Medulla oblongata (tissue), 1 donor: ENCODE measurements at regions not wholly inside any gene's neighbourhood (a gene's known extent, or its start where the extent isn't known, plus 50 kb on each side); places are given as distances from the start of the nearest gene placed in this dataset.
A peak's percentile ranks its signal among the peaks of the same experiment; 100 is the strongest.

Experiments
- DNase-seq: peaks from one replicate; pipeline ENCODE4 v3.0.0-alpha.2; 2015; ENCODE audit errors: extremely low spot score

GRCh38 chr2:83654091-83654611, 804.9 kb downstream of the SUCLG1 start:
- DNase-seq, result no peak

DNA sequence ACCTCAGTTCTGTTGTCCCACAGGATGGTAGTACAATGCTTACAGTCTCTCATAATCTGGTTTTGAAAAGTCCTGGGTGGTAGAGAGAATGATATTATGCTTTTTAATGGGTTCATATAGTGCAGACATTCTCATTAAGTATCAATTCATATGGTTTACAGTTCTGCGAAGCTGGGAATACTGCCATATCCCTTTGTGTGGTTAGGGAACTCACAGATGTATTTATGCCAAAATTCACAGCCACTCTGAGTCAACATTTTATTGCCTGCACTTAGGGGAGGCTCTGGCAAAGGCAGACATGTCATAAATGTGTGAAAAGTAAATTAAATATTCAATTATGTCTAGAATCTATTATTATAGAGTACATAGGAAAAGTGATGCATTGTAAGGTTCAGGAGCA, 808.2 kb downstream of the SUCLG1 start:
- DNase-seq, result no peak

GRCh38 chr2:83650161-83650560, 808.9 kb downstream of the SUCLG1 start:
- DNase-seq, result no peak

- DNase-seq, result no peak
Observed at GRCh38 chr2:83640506-83640905, 818.6 kb downstream of the SUCLG1 start.

DNA sequence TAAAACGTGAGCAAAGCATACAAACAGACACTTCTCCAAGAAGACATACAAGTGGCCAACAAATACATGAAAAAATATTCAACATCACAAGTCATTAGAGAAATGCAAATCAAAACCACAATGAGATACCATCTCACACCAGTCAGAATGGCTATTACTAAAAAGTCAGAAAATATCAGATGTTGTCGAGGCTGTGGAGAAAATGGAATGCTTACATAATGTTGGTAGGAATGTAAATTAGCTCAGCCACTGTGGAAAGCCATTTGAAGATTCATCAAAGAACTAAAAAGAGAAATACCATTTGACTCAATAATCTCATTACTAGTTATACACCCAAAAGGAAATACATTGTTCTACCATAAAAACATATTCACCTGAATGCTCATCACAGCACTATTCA, 825.7 kb downstream of the SUCLG1 start:
- no peak for DNase-seq

- no peak for DNase-seq
Observed at GRCh38 chr2:83630351-83630750, 828.7 kb downstream of the SUCLG1 start.

DNA sequence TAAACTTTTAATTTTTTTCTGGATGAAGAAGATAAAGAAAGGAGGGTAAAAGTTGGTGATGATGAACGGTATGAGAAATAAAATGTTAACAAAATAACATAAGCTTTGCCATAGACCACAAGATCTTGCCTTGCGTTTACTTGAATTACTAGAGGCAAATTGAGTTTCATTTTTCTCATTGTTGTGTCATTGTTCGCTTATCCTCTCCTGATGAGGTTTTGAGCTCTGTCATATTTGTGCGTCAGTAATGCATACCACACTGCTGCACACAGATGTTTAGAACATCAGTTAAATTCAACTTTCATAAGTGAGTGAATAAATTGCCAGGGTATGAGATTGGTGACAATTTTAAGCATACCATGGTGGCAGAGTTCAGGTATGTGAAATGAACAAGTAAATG, 843.6 kb downstream of the SUCLG1 start:
- no peak for DNase-seq

- no peak for DNase-seq
Observed at GRCh38 chr2:83613178-83613577, 845.9 kb downstream of the SUCLG1 start.

DNA sequence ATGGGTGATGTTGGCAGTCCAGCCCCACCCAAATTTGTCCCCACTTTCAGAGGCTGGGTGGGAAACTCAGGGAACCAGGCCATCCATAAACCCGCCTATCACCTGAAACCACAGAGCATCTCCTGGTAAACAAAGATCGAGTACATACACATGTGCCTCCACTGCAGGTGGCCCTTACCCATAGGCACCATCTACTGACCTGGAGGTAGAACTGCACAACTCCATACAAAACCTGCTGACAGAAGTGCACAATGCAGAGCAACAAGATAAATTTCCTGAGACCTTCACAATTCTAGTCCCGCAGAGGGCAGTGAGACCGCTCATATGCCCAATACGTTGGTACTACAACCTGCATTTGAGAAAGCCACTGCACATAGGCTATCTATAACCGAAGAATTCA, 856.3 kb downstream of the SUCLG1 start:
- DNase-seq, result no peak

- DNase-seq, result no peak
Observed at GRCh38 chr2:83596592-83597282, 862.3 kb downstream of the SUCLG1 start.

GRCh38 chr2:83595926-83596325, 863.2 kb downstream of the SUCLG1 start:
- DNase-seq, result no peak

- no peak for DNase-seq
Observed at GRCh38 chr2:83595121-83595690, 863.9 kb downstream of the SUCLG1 start.

- DNase-seq, result no peak
Observed at GRCh38 chr2:83594241-83595120, 864.6 kb downstream of the SUCLG1 start.

- DNase-seq, result peak; percentile 12
Observed at GRCh38 chr2:83587309-83587708, 871.8 kb downstream of the SUCLG1 start.

- no peak for DNase-seq
Observed at GRCh38 chr2:83585250-83585649, 873.8 kb downstream of the SUCLG1 start.

- no peak for DNase-seq
Observed at GRCh38 chr2:83584672-83585071, 874.4 kb downstream of the SUCLG1 start.

- DNase-seq, result no peak
Observed at GRCh38 chr2:83582589-83582988, 876.5 kb downstream of the SUCLG1 start.

DNA sequence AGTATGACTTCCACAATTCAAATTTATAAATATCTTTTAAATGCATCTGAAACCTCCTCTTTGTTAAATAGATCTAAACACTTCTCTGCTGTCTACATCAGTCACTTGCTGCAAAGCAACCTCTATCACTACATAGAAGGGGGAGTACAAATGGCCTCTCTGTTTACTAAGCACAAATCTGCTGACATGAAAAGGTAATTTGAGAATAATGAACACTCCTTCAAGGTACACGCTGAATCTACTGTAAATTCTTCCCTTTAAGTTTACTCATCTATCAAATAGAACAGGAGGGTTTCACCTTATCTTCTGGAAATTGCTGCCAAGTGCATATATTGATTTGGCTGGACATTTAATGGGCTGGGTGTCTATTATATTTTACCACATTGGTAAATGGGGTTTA, 879.6 kb downstream of the SUCLG1 start:
- no peak for DNase-seq

GRCh38 chr2:83578405-83578804, 880.7 kb downstream of the SUCLG1 start:
- DNase-seq, result no peak

- DNase-seq, result no peak
Observed at GRCh38 chr2:83574614-83575013, 884.5 kb downstream of the SUCLG1 start.

- no peak for DNase-seq
Observed at GRCh38 chr2:83573060-83573459, 886.0 kb downstream of the SUCLG1 start.

GRCh38 chr2:83572400-83572799, 886.7 kb downstream of the SUCLG1 start:
- DNase-seq, result no peak

- no peak for DNase-seq
Observed at GRCh38 chr2:83567551-83567950, 891.5 kb downstream of the SUCLG1 start.
